Neural crest cell (in vitro differentiated cells): ENCODE measurements at regions not wholly inside any gene's neighbourhood (a gene's known extent, or its start where the extent isn't known, plus 50 kb on each side); places are given as distances from the start of the nearest gene placed in this dataset.
"Not testable (repeated sequence)": the region's sequence is repeated elsewhere in the genome, so short reads cannot be mapped to it uniquely, and the experiment has no call there.

Experiments used
- DNase-seq: peaks from one replicate; pipeline ENCODE4 v3.0.0; 2021; ENCODE audit warnings: low read depth, mixed read lengths, low spot score
- H3K27ac Mint-ChIP-seq: one replicate; pipeline ENCODE4 v1.8.0; 2021; ENCODE audit warnings: mild to moderate bottlenecking, mixed read lengths; ENCODE audit not compliant: unreplicated experiment
- H3K27me3 Mint-ChIP-seq: 2 replicates; pipeline ENCODE4 v1.8.0; 2021; ENCODE audit warnings: low read depth, mild to moderate bottlenecking, mixed read lengths
- H3K36me3 Mint-ChIP-seq: 2 replicates; pipeline ENCODE4 v1.8.0; 2021; ENCODE audit warnings: low read depth, mild to moderate bottlenecking, mixed read lengths
- H3K4me1 Mint-ChIP-seq: 2 replicates; pipeline ENCODE4 v1.8.0; 2021; ENCODE audit warnings: mixed read lengths
- H3K4me3 Mint-ChIP-seq: one replicate; pipeline ENCODE4 v1.8.0; 2021; ENCODE audit warnings: mild to moderate bottlenecking, mixed read lengths
- H3K9me3 Mint-ChIP-seq: 2 replicates; pipeline ENCODE4 v1.8.0; 2021; ENCODE audit warnings: mixed read lengths
- TF ChIP-seq, protein P1 (sequence below): fragments of 200-600 bp; sonication (generic); conservative IDR thresholded peaks from 2 replicates; pipeline ENCODE4 v1.5.0; 2021; ENCODE audit warnings: antibody characterized with exemption, mild to moderate bottlenecking

DNA sequence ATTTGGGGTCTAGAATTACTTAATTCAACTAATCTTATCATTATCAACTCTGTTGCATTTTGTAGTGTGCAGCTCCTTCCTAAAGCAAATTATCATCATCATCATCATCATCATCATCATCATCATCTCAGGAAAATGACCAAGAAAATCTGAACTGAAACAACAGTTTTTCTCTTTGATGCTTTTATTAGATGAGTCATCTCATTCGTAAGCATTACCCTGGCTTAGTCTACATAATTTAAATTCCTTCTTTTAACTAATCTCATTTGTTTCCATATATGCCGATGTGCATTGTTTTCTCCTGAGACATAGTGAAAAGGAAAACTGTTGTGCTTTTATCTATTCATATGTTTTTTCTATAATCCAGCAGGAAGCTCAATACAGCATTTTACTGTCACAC, 173.0 kb upstream of the PDE4D start:
- no peaks in the 10 kb centered on the region for H3K36me3 Mint-ChIP-seq
- H3K9me3 Mint-ChIP-seq: no peaks in the 10 kb centered on the region
- no peaks in the 10 kb centered on the region for H3K4me1 Mint-ChIP-seq
- TF ChIP-seq, protein P1, sequence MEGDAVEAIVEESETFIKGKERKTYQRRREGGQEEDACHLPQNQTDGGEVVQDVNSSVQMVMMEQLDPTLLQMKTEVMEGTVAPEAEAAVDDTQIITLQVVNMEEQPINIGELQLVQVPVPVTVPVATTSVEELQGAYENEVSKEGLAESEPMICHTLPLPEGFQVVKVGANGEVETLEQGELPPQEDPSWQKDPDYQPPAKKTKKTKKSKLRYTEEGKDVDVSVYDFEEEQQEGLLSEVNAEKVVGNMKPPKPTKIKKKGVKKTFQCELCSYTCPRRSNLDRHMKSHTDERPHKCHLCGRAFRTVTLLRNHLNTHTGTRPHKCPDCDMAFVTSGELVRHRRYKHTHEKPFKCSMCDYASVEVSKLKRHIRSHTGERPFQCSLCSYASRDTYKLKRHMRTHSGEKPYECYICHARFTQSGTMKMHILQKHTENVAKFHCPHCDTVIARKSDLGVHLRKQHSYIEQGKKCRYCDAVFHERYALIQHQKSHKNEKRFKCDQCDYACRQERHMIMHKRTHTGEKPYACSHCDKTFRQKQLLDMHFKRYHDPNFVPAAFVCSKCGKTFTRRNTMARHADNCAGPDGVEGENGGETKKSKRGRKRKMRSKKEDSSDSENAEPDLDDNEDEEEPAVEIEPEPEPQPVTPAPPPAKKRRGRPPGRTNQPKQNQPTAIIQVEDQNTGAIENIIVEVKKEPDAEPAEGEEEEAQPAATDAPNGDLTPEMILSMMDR: no peak
- no peak overlapping the region for H3K4me3 Mint-ChIP-seq
- H3K27ac Mint-ChIP-seq: no peak overlapping the region
- DNase-seq: no peak
- H3K27me3 Mint-ChIP-seq: no peaks in the 10 kb centered on the region

DNA sequence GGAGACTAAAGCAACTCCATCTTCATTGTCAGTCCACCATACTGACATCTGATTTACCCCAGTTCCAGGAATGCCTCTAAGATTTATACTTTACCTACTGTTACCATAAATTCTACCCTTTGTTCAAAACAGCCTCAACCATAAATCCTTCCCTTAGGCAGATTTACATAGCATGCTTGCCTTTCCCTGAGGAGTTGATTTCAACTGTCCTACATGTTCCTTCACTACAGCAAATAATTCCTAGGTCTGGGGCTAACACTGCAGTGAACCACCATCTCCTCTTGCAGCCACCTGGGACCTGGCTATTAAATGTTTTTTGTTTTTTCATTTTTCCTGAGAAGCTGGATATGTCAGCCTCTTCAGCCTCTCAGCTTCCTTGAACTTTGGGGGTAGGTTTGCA, 166.9 kb upstream of the PDE4D start:
- H3K4me3 Mint-ChIP-seq: no peak overlapping the region
- no peaks in the 10 kb centered on the region for H3K4me1 Mint-ChIP-seq
- no peak for DNase-seq
- TF ChIP-seq, protein P1: no peak
- no peaks in the 10 kb centered on the region for H3K9me3 Mint-ChIP-seq
- no peak overlapping the region for H3K27ac Mint-ChIP-seq
- H3K36me3 Mint-ChIP-seq: no peaks in the 10 kb centered on the region
- H3K27me3 Mint-ChIP-seq: no peaks in the 10 kb centered on the region

DNA sequence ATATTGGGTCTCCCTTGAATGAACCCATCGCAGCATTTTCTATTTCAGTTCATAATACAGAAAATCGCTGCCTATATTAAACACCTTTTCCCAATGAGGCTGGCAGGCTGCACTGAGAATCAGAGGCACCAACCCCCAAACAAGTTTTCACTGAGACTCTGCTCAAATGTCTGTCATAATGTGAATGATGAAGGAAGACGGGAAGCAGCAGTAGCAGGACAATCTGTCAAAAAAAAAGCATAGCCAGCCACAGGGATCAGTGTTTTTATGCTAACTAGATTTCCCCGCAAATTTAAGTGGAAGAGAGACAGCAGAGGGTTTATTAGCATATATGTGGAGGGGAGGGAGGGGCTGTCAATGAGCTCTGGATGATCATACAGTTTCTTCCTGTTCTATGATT, 162.7 kb upstream of the PDE4D start:
- peaks cover 7% of the 10 kb centered on the region for H3K36me3 Mint-ChIP-seq
- no peaks in the 10 kb centered on the region for H3K4me1 Mint-ChIP-seq
- TF ChIP-seq, protein P1: no peak
- no peak for DNase-seq
- H3K4me3 Mint-ChIP-seq: no peak overlapping the region
- no peaks in the 10 kb centered on the region for H3K27me3 Mint-ChIP-seq
- H3K27ac Mint-ChIP-seq: no peak overlapping the region
- peaks cover 2% of the 10 kb centered on the region for H3K9me3 Mint-ChIP-seq

DNA sequence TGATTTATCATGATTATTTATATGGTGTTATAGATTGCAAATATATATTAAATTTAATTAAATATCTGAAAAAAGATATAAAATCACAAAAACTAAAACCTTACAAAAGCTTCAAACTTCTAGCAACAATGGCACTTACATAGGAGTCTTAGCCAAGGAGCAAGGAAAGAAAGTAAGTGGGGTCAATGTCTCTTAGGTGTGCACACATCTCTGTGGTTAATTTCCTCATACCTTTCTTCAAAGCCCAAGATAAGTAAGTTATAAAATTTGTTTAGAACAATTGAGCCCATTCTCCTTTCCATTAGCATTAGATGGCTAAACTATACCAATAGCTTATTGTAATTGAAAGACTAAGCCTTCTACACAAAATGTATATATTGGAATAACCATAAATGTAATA, 161.6 kb upstream of the PDE4D start:
- Mint-ChIP-seq H3K4me3 (no peak overlapping the region), H3K36me3 (peaks cover 10% of the 10 kb centered on the region), H3K27ac (no peak overlapping the region), H3K4me1 (no peaks in the 10 kb centered on the region), H3K9me3 (peaks cover 2% of the 10 kb centered on the region), H3K27me3 (no peaks in the 10 kb centered on the region)
- DNase-seq: no peak
- TF ChIP-seq, protein P1: no peak

DNA sequence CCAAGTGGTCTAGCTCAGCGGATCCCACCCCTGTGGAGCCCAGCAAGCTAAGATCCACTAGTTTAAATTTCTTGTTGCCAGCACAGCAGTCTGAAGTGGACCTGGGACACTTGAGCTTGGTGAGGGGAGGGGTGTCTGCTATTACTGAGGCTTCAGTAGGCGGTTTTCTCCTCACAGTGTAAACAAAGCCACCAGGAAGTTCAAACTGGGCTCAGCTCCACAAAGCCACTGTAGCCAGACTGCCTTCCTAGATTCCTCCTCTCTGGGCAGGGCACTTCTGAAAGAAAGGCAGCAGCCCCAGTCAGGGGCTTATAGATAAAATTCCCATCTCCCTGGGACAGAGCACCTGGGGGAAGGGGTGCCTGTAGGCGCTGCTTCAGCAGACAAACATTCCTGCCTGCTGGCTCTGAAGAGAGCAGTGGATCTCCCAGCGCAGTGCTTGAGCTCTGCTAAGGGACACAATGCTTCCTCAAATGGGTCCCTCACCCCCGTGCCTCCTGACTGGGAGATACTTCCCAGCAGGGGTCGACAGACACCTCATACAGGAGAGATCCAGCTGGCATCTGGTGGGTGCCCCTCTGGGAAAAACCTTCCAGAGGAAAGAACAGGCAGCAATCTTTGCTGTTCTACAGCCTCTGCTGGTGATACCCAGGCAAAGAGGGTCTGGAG, 148.6 kb upstream of the PDE4D start:
- not testable (repeated sequence) for H3K27ac Mint-ChIP-seq

DNA sequence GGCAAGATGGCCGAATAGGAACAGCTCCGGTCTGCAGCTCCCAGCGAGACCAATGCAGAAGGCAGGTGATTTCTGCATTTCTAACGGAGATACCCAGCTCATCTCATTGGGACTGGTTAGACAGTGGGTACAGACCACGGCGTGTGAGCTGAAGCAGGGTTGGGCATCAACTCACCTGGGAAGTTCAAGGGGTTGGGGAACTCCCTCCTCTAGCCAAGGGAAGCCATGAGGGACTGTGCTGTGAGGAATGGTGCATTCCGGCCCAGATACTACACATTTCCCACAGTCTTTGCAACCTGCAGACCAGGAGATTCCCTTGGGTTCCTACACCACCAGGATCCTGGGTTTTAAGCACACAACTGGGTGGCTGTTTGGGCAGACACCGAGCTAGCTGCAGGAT, 148.0 kb upstream of the PDE4D start:
- not testable (repeated sequence) for H3K4me1 Mint-ChIP-seq, DNase-seq, H3K27me3 Mint-ChIP-seq, H3K4me3 Mint-ChIP-seq, H3K9me3 Mint-ChIP-seq, H3K36me3 Mint-ChIP-seq, H3K27ac Mint-ChIP-seq

More for the DNA sequence above, 148.6 kb upstream of the PDE4D start:
- H3K4me1 Mint-ChIP-seq, H3K36me3 Mint-ChIP-seq, H3K9me3 Mint-ChIP-seq, H3K27me3 Mint-ChIP-seq, H3K4me3 Mint-ChIP-seq, DNase-seq: not testable (repeated sequence)
